ENCODE measurements at regions not wholly inside any gene's neighbourhood (a gene's known extent, or its start where the extent isn't known, plus 50 kb on each side); places are given as distances from the start of the nearest gene placed in this dataset.

DNA sequence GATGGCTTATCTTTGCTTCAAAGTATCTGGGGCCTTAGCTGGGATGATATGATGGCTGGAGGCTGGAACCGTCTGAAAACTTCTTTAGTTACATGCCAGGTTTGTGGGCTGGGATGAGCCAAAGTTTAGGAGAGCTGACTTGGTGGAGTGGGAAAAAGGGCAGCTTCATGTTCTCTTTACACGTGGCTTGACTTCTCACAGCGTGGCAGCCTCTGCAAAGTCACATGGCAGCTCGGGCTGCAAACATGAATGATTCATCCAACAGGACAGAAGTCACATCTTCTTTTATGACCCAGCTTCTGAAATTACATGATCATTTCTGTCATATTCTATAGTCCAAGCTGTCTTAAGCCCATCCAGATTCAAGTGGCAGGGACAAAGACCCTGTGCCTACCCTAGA lies 176.0 kb downstream of the OLFM4 start:
- DNase-seq (ENCODE audit: low spot score), result no peak

DNA sequence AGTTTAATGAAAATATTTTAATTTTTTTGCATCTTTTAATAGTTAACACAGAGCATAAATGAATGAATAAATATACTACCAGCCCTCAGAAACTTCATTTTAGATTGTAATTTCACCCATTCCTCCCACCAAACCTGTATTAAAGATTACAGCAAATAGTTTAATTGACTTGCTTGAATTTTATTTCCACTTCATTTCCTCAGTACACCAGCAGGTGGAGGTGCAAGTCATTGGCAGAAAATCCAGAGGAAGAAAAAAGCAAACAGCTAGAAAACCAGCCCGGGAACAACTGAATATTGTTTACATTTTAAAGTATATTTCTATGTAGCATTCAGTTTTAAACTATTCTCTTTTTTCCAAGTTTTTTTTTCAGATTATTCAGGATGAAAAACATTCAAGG lies 177.8 kb downstream of the OLFM4 start:
- DNase-seq (ENCODE audit: low spot score), result peak; percentile 9

DNA sequence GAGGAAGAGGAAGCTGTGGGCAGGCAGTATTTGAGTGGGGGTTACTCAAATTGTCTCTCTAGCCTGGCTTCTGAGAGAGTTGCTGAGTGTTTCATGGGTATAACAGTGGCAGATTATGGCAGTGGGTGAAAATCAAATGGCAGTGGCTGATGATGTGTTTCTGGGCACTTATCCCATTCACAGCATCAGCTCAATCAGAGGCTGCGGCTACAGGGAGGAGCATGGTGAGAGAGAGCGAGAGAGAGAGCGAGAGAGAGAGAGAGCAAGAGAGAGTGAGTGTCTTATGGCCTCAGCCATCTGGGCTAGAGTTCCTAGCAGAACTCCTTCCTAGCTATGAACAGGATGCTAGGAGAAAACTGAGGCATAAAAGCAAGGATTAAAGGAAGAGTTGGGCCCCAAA lies 178.9 kb downstream of the OLFM4 start:
- no peak for DNase-seq (ENCODE audit: low spot score)

GRCh38 chr13:53214433-53214832 lies 185.8 kb downstream of the OLFM4 start:
- DNase-seq (ENCODE audit: low spot score), result no peak

DNA sequence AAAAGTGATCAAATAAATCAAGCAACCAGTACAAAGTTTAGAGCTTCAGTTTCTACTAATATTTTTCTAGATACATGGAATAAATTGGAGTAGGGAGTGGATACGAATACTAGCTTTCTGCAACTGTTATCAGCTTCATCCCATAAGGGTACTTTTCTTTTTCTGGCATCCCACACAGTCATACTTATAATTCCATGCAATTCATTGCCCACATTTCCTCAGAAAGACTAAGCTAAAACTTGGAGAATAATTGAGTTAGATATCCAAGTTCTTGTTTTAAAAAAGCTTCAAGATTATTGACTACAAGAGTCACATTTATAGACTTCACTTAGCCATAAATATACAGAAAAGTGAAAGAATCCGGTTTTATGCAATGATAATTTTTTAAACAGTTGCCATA lies 186.9 kb downstream of the OLFM4 start:
- no peak for DNase-seq (ENCODE audit: low spot score)

DNA sequence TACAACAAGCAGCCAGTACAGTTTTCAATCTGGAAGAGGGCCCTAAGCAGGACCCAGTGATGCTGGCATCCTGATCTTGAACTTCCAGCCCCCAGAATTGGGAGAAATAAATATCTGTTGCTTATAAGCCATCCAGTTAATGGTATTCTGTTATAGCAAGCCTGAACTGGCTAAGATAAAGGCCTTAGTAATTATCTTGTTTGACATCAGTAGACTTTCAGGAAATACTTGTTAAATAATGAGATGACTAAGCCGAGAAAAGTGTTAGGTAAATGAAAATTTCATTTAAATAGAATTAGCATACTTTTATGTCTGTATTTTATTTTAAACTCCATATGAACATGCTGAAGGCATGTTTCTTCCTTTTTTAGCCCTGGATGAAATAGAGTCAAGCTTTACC lies 188.2 kb downstream of the OLFM4 start:
- no peak for DNase-seq (ENCODE audit: low spot score)

- DNase-seq (ENCODE audit: low spot score), result no peak
Measured at GRCh38 chr13:53217194-53217593, 188.6 kb downstream of the OLFM4 start.

DNA sequence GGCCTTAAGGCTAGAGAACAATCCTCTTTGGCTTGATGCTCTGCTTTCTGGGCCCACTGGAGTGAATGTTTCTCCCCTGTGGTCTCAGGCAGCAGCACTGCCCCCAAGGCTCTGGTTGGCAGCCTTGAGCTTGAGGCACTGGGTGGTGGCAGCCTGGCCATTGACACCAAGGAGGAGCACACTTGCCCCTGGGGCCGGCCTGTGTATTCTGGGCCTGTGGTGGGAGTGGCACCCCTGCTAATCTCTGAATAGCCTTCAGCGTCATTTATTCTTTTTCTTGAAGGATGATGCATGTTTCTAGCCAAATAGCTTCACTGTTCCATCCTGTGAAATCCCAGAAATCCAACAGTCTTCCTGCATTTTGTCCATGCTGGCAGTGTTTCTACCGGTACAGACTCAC lies 191.4 kb downstream of the OLFM4 start:
- no peak for DNase-seq (ENCODE audit: low spot score)

GRCh38 chr13:53237696-53238095 lies 209.1 kb downstream of the OLFM4 start:
- peak; percentile 49 for DNase-seq (ENCODE audit: low spot score)

DNA sequence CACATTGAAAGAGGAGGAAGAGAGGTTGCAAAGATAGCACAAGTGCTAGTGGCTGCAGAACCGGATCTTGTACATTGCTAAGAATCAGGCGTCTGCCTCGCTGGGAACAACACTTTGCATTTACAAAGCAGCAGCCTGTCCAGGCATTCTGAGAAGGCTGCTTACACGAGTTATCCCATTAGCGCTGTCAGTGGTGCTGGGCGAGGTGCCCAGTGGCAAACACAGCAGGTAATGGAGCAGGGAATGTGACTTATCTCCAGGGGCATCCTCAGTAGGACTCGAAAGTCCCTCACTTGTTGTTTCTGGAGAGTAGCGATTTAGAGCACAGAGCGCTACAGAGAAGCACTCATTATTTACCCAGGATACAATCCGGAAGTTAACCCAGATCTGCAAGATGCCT lies 209.6 kb downstream of the OLFM4 start:
- DNase-seq (ENCODE audit: low spot score), result peak; percentile 4

DNA sequence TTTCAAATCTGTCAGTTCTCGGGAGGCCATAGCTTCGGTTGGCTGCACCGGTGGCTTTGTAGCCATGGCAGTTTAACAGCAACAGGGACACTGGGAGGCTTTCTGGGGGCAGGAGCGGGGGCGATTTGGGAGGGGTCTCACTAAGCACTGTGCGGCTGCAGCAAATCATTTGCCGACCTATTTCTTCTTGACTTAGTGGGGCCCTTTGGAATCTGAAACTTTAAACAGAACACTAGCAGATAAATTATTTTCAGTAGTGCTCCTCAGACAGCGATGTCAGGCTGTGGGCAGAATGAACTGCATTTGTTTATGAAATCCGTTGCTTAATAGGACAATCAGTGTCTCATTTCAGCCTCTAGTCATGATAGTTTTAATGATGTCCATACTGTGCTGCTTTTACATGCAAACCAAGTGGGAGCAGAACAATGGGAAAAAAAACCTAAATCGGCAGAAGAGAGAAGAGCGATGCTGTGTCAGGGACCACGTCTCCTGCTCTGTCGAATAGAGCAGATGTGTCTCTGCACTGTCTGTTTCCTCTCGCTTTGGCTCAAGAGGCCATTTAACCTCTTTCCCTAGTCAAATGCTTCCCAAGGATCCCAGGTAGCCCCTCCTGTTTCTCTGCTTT lies 211.9 kb downstream of the OLFM4 start:
- DNase-seq (ENCODE audit: low spot score), result no peak

- DNase-seq (ENCODE audit: low spot score), result no peak
Measured at GRCh38 chr13:53241891-53242348, 213.3 kb downstream of the OLFM4 start.

GRCh38 chr13:53249236-53249635 lies 220.6 kb downstream of the OLFM4 start:
- no peak for DNase-seq (ENCODE audit: low spot score)

GRCh38 chr13:53250272-53250875 lies 221.8 kb downstream of the OLFM4 start:
- peak; percentile 79 for DNase-seq (ENCODE audit: low spot score)

GRCh38 chr13:53250977-53251376 lies 222.4 kb downstream of the OLFM4 start:
- no peak for DNase-seq (ENCODE audit: low spot score)

DNA sequence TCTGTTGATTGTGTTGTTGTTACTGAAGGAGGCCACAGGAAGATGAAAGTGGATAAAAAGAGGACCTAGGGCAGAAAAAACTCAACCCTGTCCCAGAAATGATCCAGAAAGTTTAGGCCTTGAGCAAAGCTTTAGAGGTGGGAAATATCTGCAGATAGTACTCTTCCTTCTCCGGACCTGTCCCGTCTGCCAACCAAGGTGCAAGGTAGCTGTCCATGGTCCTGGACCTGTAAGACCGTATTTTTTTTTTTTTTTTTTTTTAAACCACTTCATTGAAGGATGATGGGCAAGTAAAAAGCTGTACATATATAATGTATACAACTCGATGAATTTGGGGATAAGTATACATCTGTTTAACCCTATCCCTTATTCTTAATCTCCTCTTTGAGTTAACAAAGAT lies 225.9 kb downstream of the OLFM4 start:
- DNase-seq (ENCODE audit: low spot score), result no peak

DNA sequence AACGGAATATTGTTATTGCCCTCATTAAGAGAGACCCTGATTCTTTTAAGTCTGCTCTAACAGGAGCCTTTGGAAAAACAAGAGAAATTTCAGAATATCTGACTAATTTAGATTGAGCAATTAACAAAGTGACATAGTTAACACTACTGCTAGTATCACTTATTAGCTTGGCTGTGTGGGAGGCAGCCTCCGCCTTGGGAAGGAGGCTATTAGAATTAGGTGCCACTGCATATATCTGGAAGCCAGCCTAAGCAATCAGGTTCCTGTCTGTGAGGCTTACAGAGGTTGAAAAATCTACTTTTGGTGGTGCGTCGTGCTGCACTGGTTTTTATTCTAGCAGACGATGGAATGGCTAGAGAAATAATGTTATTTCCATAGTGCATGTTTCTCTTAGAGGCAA lies 227.2 kb downstream of the OLFM4 start:
- no peak for DNase-seq (ENCODE audit: low spot score)

- DNase-seq (ENCODE audit: low spot score), result no peak
Measured at GRCh38 chr13:53260594-53260993, 232.0 kb downstream of the OLFM4 start.

- no peak for DNase-seq (ENCODE audit: low spot score)
Measured at GRCh38 chr13:53264751-53265385, 236.3 kb downstream of the OLFM4 start.

DNA sequence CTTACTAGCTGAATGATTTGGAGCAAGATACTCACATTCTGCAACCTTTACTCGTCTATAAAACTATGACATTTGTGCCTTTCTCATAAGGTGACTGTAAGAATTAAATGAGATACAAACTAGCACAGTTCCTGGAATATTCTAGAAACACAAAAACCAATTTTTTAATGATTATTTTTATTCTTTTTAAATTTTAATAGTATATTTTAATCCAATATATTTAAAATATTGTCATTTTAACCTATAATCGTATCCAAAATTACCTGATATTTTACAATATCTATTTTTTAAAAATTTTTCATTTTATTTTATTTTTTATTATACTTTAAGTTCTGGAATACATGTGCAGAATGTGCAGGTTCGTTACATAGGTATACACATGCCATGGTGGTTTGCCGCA lies 238.1 kb downstream of the OLFM4 start:
- DNase-seq (ENCODE audit: low spot score), result no peak

GRCh38 chr13:53269634-53270033 lies 241.0 kb downstream of the OLFM4 start:
- DNase-seq (ENCODE audit: low spot score), result no peak

- DNase-seq (ENCODE audit: low spot score), result no peak
Measured at GRCh38 chr13:53272873-53273272, 244.3 kb downstream of the OLFM4 start.

- no peak for DNase-seq (ENCODE audit: low spot score)
Measured at GRCh38 chr13:53276265-53276664, 247.7 kb downstream of the OLFM4 start.

- DNase-seq (ENCODE audit: low spot score), result no peak
Measured at GRCh38 chr13:53281677-53282076, 253.1 kb downstream of the OLFM4 start.
